Effector memory CD8-positive, alpha-beta T cell (primary cell): ENCODE measurements at regions not wholly inside any gene's neighbourhood (a gene's known extent, or its start where the extent isn't known, plus 50 kb on each side); places are given as distances from the start of the nearest gene placed in this dataset.
"Not testable (repeated sequence)": the region's sequence is repeated elsewhere in the genome, so short reads cannot be mapped to it uniquely, and the experiment has no call there.

Source experiments
- ATAC-seq: fragments of 150-1000 bp; cut with Tn5 transposase; replicated peaks from 2 replicates; pipeline ENCODE4 v1.10.0; 2021; ENCODE audit warnings: mild to moderate bottlenecking, moderate library complexity
- DNase-seq, 3 experiments: peaks; one replicate each; pipeline ENCODE4 v3.0.0; 2021
- H3K27ac Mint-ChIP-seq, 2 donors: one replicate each; pipeline ENCODE4 v1.8.0; 2022; ENCODE audit warnings: mild to moderate bottlenecking in 2 of 2, mixed read lengths in 2 of 2, moderate library complexity in 2 of 2
- H3K27me3 Mint-ChIP-seq, 2 donors: one replicate each; pipeline ENCODE4 v1.8.0; 2022; ENCODE audit warnings: mixed read lengths in 2 of 2
- H3K36me3 Mint-ChIP-seq: one replicate; pipeline ENCODE4 v1.8.0; 2022; ENCODE audit warnings: mild to moderate bottlenecking, moderate library complexity, mixed read lengths; ENCODE audit not compliant: insufficient read depth
- H3K4me1 Mint-ChIP-seq, 2 donors: one replicate each; pipeline ENCODE4 v1.8.0; 2022; ENCODE audit warnings: low read depth in 2 of 2, mixed read lengths in 2 of 2
- H3K4me3 Mint-ChIP-seq, 2 donors: one replicate each; pipeline ENCODE4 v1.8.0; 2022; ENCODE audit warnings: mild to moderate bottlenecking in 2 of 2, mixed read lengths in 2 of 2, moderate library complexity in 2 of 2
- H3K9me3 Mint-ChIP-seq, 2 donors: one replicate each; pipeline ENCODE4 v1.8.0; 2022; ENCODE audit warnings: mixed read lengths in 2 of 2

GRCh38 chr10:42690449-42691360 lies 52.3 kb upstream of the ZNF33B start:
- Mint-ChIP-seq H3K4me3 (no peak overlapping the region), H3K4me1 (no peaks in the 10 kb centered on the region), H3K36me3 (no peaks in the 10 kb centered on the region), H3K9me3 (no peaks in the 10 kb centered on the region), H3K27ac (no peak overlapping the region), H3K27me3 (peaks cover 4 to 11% of the 10 kb centered on the region in 2 donors)
- no peak for DNase-seq
- no peak for ATAC-seq

- no peak for DNase-seq
- Mint-ChIP-seq H3K4me1 (no peaks in the 10 kb centered on the region), H3K27ac (no peak overlapping the region), H3K9me3 (no peaks in the 10 kb centered on the region), H3K4me3 (no peak overlapping the region), H3K27me3 (peaks cover 4 to 11% of the 10 kb centered on the region in 2 donors), H3K36me3 (no peaks in the 10 kb centered on the region)
- no peak for ATAC-seq
Observed at GRCh38 chr10:42691361-42692120, 53.2 kb upstream of the ZNF33B start.

- ATAC-seq (no peak), DNase-seq (no peak)
- no peak overlapping the region for H3K4me3 Mint-ChIP-seq
- H3K27ac Mint-ChIP-seq, result no peak overlapping the region
- no peaks in the 10 kb centered on the region for H3K4me1 Mint-ChIP-seq
- H3K9me3 Mint-ChIP-seq, result no peaks in the 10 kb centered on the region
- no peaks in the 10 kb centered on the region for H3K36me3 Mint-ChIP-seq
- peaks cover 29 to 40% of the 10 kb centered on the region in 2 donors for H3K27me3 Mint-ChIP-seq
Observed at GRCh38 chr10:42697926-42698325, 59.6 kb upstream of the ZNF33B start.

- H3K4me1 Mint-ChIP-seq, result no peaks in the 10 kb centered on the region
- no peaks in the 10 kb centered on the region for H3K9me3 Mint-ChIP-seq
- DNase-seq, result no peak
- H3K4me3 Mint-ChIP-seq, result no peak overlapping the region
- H3K36me3 Mint-ChIP-seq, result no peaks in the 10 kb centered on the region
- no peak overlapping the region for H3K27ac Mint-ChIP-seq
- peaks cover 16 to 43% of the 10 kb centered on the region in 2 donors for H3K27me3 Mint-ChIP-seq
- ATAC-seq, result no peak
Observed at GRCh38 chr10:42707234-42707633, 68.9 kb upstream of the ZNF33B start.

GRCh38 chr10:42719339-42719738 lies 63.3 kb upstream of the BMS1 start:
- not testable (repeated sequence) for H3K4me3 Mint-ChIP-seq, DNase-seq, H3K4me1 Mint-ChIP-seq, ATAC-seq, H3K36me3 Mint-ChIP-seq, H3K27ac Mint-ChIP-seq, H3K9me3 Mint-ChIP-seq
- H3K27me3 Mint-ChIP-seq, result peaks cover 28 to 43% of the 10 kb centered on the region in 2 donors

- H3K4me1 Mint-ChIP-seq, result no peaks in the 10 kb centered on the region
- DNase-seq (no peak), ATAC-seq (no peak)
- H3K36me3 Mint-ChIP-seq, result no peaks in the 10 kb centered on the region
- H3K4me3 Mint-ChIP-seq, result no peak overlapping the region
- H3K27me3 Mint-ChIP-seq, result peaks cover 32 to 57% of the 10 kb centered on the region in 2 donors
- H3K9me3 Mint-ChIP-seq, result no peaks in the 10 kb centered on the region
- no peak overlapping the region for H3K27ac Mint-ChIP-seq
Observed at GRCh38 chr10:42722575-42722974, 60.0 kb upstream of the BMS1 start.

GRCh38 chr10:42723549-42723948 lies 59.0 kb upstream of the BMS1 start:
- H3K9me3 Mint-ChIP-seq, DNase-seq, H3K36me3 Mint-ChIP-seq, H3K4me1 Mint-ChIP-seq, H3K4me3 Mint-ChIP-seq, ATAC-seq: not testable (repeated sequence)
- Mint-ChIP-seq H3K27me3 (peaks cover 32 to 58% of the 10 kb centered on the region in 2 donors), H3K27ac (peak overlapping the region in 1 of 2 donors; percentile 52)

GRCh38 chr10:42724660-42725059 lies 57.9 kb upstream of the BMS1 start:
- not testable (repeated sequence) for ATAC-seq, H3K36me3 Mint-ChIP-seq, H3K4me1 Mint-ChIP-seq, H3K9me3 Mint-ChIP-seq, H3K4me3 Mint-ChIP-seq, H3K27ac Mint-ChIP-seq, DNase-seq
- H3K27me3 Mint-ChIP-seq, result peaks cover 32 to 67% of the 10 kb centered on the region in 2 donors

- peaks cover 31 to 46% of the 10 kb centered on the region in 2 donors for H3K27me3 Mint-ChIP-seq
- ATAC-seq, result no peak
- no peak for DNase-seq
- H3K27ac Mint-ChIP-seq, result no peak overlapping the region
- H3K9me3 Mint-ChIP-seq, result no peaks in the 10 kb centered on the region
- H3K4me1 Mint-ChIP-seq, result no peaks in the 10 kb centered on the region
- no peaks in the 10 kb centered on the region for H3K36me3 Mint-ChIP-seq
- no peak overlapping the region for H3K4me3 Mint-ChIP-seq
Observed at GRCh38 chr10:42732266-42732665, 50.3 kb upstream of the BMS1 start.
